ENCODE measurements at regions not wholly inside any gene's neighbourhood (a gene's known extent, or its start where the extent isn't known, plus 50 kb on each side); places are given as distances from the start of the nearest gene placed in this dataset.

DNA sequence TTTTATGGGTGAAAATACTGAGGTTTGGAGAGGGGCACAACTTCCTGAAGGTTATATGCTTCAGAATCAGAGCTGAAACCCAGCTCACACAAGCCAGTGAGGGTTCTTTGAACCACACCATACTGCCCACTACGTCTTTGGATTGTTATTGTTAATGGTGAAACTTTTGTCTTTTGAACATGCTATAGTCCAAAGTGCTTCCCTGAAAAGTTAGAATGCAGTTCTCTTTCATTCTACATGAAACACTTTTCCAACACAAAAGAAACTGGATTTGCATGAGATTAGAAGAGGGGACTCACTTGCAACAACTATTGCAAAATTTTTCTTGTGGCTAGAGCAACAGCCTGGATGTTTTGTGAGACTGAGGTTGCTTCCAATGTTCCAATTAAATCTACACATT, 473.6 kb downstream of the SOX2 start:
- TF ChIP-seq POLR2A (IDR thresholded peaks at IDR 0.05; ENCODE audit: low read depth, low read length) (no peak), POLR2AphosphoS5 (IDR thresholded peaks at IDR 0.05; ENCODE audit: low read depth, low read length) (no peak), TAF1 (IDR thresholded peaks at IDR 0.05; ENCODE audit: borderline replicate concordance, low read depth, low read length) (no peak)

Data from GM12892 (cell line).